GDM1 (cell line): ENCODE measurements at regions not wholly inside any gene's neighbourhood (a gene's known extent, or its start where the extent isn't known, plus 50 kb on each side); places are given as distances from the start of the nearest gene placed in this dataset.

ENCODE experiments used
- DNase-seq: peaks from one replicate; lab custom pipeline; 2025; lab: John Stamatoyannopoulos, UW

- no peak for DNase-seq
Observed at GRCh38 chr13:85286081-85286480, 513.1 kb downstream of the SLITRK6 start.

- DNase-seq, result no peak
Observed at GRCh38 chr13:85284349-85284748, 514.9 kb downstream of the SLITRK6 start.

- no peak for DNase-seq
Observed at GRCh38 chr13:85283408-85283807, 515.8 kb downstream of the SLITRK6 start.

GRCh38 chr13:85282876-85283275, 516.3 kb downstream of the SLITRK6 start:
- DNase-seq, result no peak

- DNase-seq, result no peak
Observed at GRCh38 chr13:85278851-85279250, 520.4 kb downstream of the SLITRK6 start.

- DNase-seq, result no peak
Observed at GRCh38 chr13:85277748-85278147, 521.5 kb downstream of the SLITRK6 start.

- no peak for DNase-seq
Observed at GRCh38 chr13:85266771-85267170, 532.4 kb downstream of the SLITRK6 start.

- no peak for DNase-seq
Observed at GRCh38 chr13:85266331-85266730, 532.9 kb downstream of the SLITRK6 start.

- DNase-seq, result no peak
Observed at GRCh38 chr13:85265296-85265695, 533.9 kb downstream of the SLITRK6 start.

GRCh38 chr13:85262499-85262898, 536.7 kb downstream of the SLITRK6 start:
- DNase-seq, result no peak

GRCh38 chr13:85261757-85262346, 537.4 kb downstream of the SLITRK6 start:
- no peak for DNase-seq

- no peak for DNase-seq
Observed at GRCh38 chr13:85260896-85261295, 538.3 kb downstream of the SLITRK6 start.

- no peak for DNase-seq
Observed at GRCh38 chr13:85255978-85256377, 543.2 kb downstream of the SLITRK6 start.

GRCh38 chr13:85254641-85255040, 544.6 kb downstream of the SLITRK6 start:
- DNase-seq, result no peak

- no peak for DNase-seq
Observed at GRCh38 chr13:85249151-85249550, 550.1 kb downstream of the SLITRK6 start.

GRCh38 chr13:85247780-85248179, 551.4 kb downstream of the SLITRK6 start:
- DNase-seq, result no peak

- DNase-seq, result no peak
Observed at GRCh38 chr13:85243831-85244230, 555.4 kb downstream of the SLITRK6 start.

GRCh38 chr13:85241060-85241459, 558.2 kb downstream of the SLITRK6 start:
- DNase-seq, result no peak

GRCh38 chr13:85236413-85236812, 562.8 kb downstream of the SLITRK6 start:
- DNase-seq, result no peak

GRCh38 chr13:85230691-85231093, 568.5 kb downstream of the SLITRK6 start:
- no peak for DNase-seq

GRCh38 chr13:85228692-85229091, 570.5 kb downstream of the SLITRK6 start:
- no peak for DNase-seq

- no peak for DNase-seq
Observed at GRCh38 chr13:85223883-85224656, 575.1 kb downstream of the SLITRK6 start.

- DNase-seq, result no peak
Observed at GRCh38 chr13:85216576-85216975, 582.6 kb downstream of the SLITRK6 start.

- no peak for DNase-seq
Observed at GRCh38 chr13:85212692-85213091, 586.5 kb downstream of the SLITRK6 start.
